Epithelial cell of proximal tubule (primary cell): ENCODE measurements at regions not wholly inside any gene's neighbourhood (a gene's known extent, or its start where the extent isn't known, plus 50 kb on each side); places are given as distances from the start of the nearest gene placed in this dataset.

Source experiments
- DNase-seq: peaks from one replicate; pipeline ENCODE4 v3.0.0-alpha.2; 2011; ENCODE audit warnings: low read depth
- H3K4me3 ChIP-seq: 2 replicates; pipeline ENCODE4 v1.5.1; 2011; ENCODE audit warnings: low read depth, mild to moderate bottlenecking, low read length
- TF ChIP-seq, protein P1 (sequence below): conservative IDR thresholded peaks from 2 replicates; pipeline ENCODE4 v1.5.1; 2012; ENCODE audit warnings: low read depth, mild to moderate bottlenecking, low read length

DNA sequence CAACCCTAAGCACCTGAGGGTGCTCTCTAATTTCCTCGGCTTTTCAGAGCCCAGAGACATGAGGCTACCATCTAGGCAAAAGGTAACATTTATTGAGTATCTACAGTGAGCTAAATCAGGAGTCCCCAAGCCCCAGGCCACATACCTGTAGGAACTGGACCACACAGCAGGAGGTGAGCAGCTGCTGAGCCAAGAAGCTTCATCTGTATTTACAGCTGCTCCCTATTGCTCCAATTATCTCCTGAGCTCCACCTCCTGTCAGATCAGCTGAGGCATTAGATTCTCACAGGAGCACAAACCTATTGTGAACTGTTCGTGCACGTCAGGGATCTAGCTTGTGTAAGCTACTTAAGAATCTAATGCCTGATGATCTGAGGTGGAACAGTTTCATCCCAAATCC, 70.2 kb downstream of the RND3 start:
- TF ChIP-seq, protein P1, sequence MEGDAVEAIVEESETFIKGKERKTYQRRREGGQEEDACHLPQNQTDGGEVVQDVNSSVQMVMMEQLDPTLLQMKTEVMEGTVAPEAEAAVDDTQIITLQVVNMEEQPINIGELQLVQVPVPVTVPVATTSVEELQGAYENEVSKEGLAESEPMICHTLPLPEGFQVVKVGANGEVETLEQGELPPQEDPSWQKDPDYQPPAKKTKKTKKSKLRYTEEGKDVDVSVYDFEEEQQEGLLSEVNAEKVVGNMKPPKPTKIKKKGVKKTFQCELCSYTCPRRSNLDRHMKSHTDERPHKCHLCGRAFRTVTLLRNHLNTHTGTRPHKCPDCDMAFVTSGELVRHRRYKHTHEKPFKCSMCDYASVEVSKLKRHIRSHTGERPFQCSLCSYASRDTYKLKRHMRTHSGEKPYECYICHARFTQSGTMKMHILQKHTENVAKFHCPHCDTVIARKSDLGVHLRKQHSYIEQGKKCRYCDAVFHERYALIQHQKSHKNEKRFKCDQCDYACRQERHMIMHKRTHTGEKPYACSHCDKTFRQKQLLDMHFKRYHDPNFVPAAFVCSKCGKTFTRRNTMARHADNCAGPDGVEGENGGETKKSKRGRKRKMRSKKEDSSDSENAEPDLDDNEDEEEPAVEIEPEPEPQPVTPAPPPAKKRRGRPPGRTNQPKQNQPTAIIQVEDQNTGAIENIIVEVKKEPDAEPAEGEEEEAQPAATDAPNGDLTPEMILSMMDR: no peak
- no peak overlapping the region for H3K4me3 ChIP-seq
- no peak for DNase-seq

DNA sequence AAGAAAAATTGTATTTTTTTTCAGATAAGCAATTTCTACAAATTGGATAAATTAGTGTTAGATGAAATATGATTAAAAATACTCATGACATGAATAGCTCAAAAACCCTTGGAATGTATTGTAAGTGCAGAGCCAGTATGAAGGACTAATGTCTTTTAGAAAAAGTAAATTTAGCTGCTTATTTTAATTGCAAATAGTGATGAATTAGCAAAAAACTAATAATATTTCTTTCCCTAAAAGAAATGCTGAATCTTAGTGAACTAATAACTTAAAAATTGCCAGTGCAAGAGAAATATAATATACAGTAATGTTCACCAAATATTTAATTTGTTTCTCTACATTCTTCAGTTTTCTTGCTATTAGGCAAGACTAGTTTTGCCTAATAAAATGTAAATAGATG, 72.4 kb downstream of the RND3 start:
- TF ChIP-seq, protein P1: no peak
- no peak overlapping the region for H3K4me3 ChIP-seq
- DNase-seq: no peak

DNA sequence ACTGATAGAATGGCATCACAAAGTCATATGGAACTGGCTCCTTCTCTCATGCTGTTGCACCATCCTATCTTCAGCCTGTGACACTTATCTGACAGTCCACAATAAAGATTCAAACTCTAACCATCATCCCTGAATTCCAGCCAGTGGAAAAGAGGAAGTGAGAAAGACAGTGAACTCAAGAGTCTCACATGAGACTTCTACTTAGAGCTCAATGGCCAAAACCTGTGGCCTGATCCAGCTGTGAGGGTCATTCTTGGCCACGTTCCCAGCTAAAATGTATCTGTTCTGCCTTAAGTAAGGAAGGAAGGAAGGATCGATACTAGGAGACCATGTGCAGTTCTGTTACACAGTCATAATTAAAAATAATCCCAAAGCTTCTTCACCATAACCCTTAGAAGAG, 73.6 kb downstream of the RND3 start:
- TF ChIP-seq, protein P1: no peak
- H3K4me3 ChIP-seq: no peak overlapping the region

DNA sequence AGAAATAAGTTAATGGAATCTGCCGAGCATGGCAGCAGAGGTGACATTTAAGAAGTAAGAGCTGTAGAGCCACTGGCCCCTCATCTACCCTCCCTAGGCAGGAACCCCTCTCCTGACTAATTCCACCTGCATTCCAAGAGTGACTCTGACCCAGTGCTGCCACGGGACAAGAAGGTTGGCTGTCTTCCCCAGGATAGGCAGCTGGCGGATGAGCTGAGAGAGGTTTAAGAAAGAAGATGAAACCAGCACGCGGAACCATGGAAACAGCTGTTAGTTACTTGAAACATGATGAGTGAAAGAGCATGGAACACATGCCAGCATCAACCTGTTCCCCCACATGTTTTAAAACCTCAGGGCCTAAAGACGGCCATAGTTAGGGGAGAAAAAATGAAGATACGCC, 74.1 kb downstream of the RND3 start:
- H3K4me3 ChIP-seq: no peak overlapping the region
- TF ChIP-seq, protein P1: no peak
- no peak for DNase-seq

More for the DNA sequence above, 73.6 kb downstream of the RND3 start:
- no peak for DNase-seq

DNA sequence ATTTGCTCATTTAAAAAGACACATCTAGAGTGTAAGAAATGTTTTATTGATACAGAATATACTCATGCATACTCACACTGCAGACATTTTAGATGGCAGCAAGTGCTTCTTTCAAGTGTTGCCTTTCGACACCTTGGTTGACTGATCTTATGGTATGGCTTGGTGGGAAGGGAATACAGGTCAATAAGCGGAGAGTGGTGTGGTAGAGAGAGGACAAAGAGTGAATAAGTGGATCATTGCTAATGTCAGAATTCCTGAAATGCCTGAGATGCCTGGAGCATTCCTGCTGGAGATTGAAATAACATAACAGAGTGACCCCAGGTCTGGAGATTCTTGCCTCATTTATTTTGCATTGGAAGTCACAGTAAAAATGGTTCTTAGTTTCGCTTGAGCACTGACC, 76.7 kb downstream of the RND3 start:
- TF ChIP-seq, protein P1: no peak
- DNase-seq: peak; percentile 97
- H3K4me3 ChIP-seq: no peak overlapping the region

DNA sequence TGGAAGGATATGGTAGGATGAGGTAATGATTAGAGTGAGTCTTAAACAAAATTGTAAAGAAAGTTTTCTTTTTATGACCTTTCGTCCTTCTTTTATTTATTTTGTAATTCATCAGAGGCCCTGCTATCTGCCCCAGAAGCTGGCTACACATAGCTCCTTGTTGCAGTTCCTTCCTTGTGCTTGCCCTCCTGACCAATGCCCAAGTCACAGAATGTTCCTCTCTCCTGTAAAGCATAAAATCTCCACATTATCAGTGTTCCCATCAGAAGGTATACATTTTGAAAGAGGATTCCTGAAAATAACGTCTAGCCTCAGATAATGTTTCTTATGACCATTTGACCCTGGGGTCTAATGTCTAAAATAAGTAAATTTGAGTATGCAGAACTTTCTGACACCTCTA, 78.3 kb downstream of the RND3 start:
- DNase-seq: no peak
- TF ChIP-seq, protein P1: no peak
- no peak overlapping the region for H3K4me3 ChIP-seq

DNA sequence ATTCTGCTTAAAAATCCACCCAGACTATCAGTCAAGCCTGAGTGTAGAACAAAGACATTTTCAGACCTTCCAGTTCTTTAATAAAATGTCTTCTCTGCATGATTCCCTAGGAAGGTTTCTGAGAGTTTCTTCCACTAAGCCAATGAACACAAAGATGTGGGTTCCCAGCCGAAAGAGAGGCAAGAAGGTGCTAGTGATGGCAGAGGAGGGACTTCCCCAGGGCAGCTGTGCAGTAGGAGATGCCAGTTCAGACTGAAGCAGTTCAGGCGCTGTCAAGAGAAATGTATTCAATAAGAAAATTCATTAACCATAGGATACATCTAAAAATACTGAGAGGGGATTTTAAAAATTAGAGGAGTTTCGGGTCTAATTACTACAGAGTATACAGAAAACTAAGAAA, 83.3 kb downstream of the RND3 start:
- TF ChIP-seq, protein P1: no peak
- no peak for DNase-seq
- peak overlapping the region; percentile 21 for H3K4me3 ChIP-seq
